ENCODE measurements at regions not wholly inside any gene's neighbourhood (a gene's known extent, or its start where the extent isn't known, plus 50 kb on each side); places are given as distances from the start of the nearest gene placed in this dataset.

DNA sequence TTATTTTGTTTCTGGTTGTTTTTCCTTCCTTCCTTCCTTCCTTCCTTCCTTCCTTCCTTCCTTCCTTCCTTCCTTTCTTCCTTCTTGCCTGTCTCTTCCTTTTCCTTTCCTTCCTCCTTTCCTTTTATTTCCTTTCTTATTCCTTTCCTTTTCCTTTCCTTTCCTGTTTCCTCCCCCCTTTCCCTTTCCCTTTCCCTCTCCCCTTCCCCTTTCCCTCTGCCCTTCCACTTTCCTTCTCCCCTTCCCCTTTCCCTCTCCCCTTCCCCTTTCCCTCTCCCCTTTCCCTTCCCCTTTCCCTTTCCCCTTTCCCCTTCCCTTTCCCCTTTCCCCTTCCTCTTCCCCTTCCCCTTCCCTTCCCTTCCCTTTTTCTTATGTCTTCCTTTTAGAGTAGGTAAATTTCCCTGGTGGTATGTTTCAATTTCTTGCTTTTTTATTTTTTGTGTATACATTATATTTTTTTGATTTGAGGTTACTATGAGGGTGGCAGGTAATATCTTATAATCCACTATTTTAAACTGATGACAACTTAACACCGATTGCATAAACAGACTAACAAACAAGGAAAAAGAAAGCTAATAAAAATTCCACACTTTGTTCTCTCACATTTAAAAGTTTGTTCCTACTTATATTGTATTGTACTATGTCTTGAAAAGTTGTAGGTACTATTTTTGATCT, 311.0 kb upstream of the FSHR start:
- FAIRE-seq (no peak), DNase-seq (ENCODE audit: insufficient read length) (no peak)
- TF ChIP-seq TAF1 (IDR thresholded peaks at IDR 0.05; ENCODE audit: borderline replicate concordance, low read depth, low read length), result no peak
- no peak for TF ChIP-seq POLR2A (IDR thresholded peaks at IDR 0.05; ENCODE audit: low read depth, low read length)
- no peak for TF ChIP-seq POLR2AphosphoS5 (IDR thresholded peaks at IDR 0.05; ENCODE audit: low read depth, low read length)

GRCh38 chr2:49459314-49459993, 305.1 kb upstream of the FSHR start:
- DNase-seq (ENCODE audit: insufficient read length) (no peak), FAIRE-seq (no peak)
- TF ChIP-seq TAF1 (IDR thresholded peaks at IDR 0.05; ENCODE audit: borderline replicate concordance, low read depth, low read length) (no peak), POLR2A (IDR thresholded peaks at IDR 0.05; ENCODE audit: low read depth, low read length) (no peak), POLR2AphosphoS5 (IDR thresholded peaks at IDR 0.05; ENCODE audit: low read depth, low read length) (no peak)

- DNase-seq (ENCODE audit: insufficient read length), result no peak
- no peak for TF ChIP-seq POLR2AphosphoS5 (IDR thresholded peaks at IDR 0.05; ENCODE audit: low read depth, low read length)
- no peak for TF ChIP-seq POLR2A (IDR thresholded peaks at IDR 0.05; ENCODE audit: low read depth, low read length)
- no peak for TF ChIP-seq TAF1 (IDR thresholded peaks at IDR 0.05; ENCODE audit: borderline replicate concordance, low read depth, low read length)
- FAIRE-seq, result no peak
Measured at GRCh38 chr2:49444005-49444404, 289.7 kb upstream of the FSHR start.

DNA sequence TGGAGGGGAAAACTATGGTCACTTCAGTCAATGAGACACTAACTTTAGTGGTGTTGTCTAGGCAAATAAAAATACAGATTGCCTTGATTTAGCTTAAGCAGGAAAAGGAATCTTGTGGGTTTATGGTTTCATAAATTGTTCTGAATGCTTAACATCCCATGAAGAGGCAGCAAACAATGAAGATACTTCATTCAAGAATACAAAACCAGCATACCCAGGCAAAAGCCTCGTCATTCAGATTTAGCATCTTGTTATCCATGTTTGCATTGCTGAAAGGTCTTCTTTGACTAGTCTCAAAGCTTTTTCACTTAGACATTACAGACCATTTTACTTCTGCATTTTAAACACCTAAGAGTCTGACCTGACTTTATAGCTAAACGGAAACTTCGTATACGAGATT, 272.7 kb upstream of the FSHR start:
- DNase-seq (ENCODE audit: insufficient read length) (no peak), FAIRE-seq (no peak)
- no peak for TF ChIP-seq POLR2A (IDR thresholded peaks at IDR 0.05; ENCODE audit: low read depth, low read length)
- no peak for TF ChIP-seq TAF1 (IDR thresholded peaks at IDR 0.05; ENCODE audit: borderline replicate concordance, low read depth, low read length)
- TF ChIP-seq POLR2AphosphoS5 (IDR thresholded peaks at IDR 0.05; ENCODE audit: low read depth, low read length), result no peak

DNA sequence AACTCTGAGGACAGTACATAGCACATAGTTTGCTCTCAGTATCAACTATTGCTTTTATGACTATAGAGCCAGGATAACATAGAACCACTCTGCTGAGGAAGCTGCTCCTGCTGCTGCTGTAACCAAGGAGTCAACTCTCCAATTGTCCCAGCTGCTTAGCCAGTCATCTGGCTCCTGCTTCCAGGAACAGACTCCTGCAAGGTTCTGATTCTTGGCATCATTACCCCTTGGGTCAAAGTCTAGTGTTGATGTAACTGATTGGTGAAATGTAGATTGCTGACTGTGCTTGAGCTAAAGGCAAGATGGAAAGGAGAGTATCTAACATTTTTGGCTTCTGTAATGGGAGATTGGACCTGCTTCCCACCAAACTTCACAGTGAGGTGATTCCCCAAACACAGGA, 261.9 kb upstream of the FSHR start:
- DNase-seq (ENCODE audit: insufficient read length) (no peak), FAIRE-seq (no peak)

GRCh38 chr2:49404108-49404507, 249.8 kb upstream of the FSHR start:
- FAIRE-seq (no peak), DNase-seq (ENCODE audit: insufficient read length) (no peak)
- TF ChIP-seq POLR2A (IDR thresholded peaks at IDR 0.05; ENCODE audit: low read depth, low read length) (no peak), POLR2AphosphoS5 (IDR thresholded peaks at IDR 0.05; ENCODE audit: low read depth, low read length) (no peak), TAF1 (IDR thresholded peaks at IDR 0.05; ENCODE audit: borderline replicate concordance, low read depth, low read length) (no peak)

More for the DNA sequence above, 261.9 kb upstream of the FSHR start:
- TF ChIP-seq TAF1 (IDR thresholded peaks at IDR 0.05; ENCODE audit: borderline replicate concordance, low read depth, low read length), result no peak

GRCh38 chr2:49403637-49404036, 249.3 kb upstream of the FSHR start:
- DNase-seq (ENCODE audit: insufficient read length), result no peak
- FAIRE-seq, result no peak
- no peak for TF ChIP-seq POLR2AphosphoS5 (IDR thresholded peaks at IDR 0.05; ENCODE audit: low read depth, low read length)
- TF ChIP-seq POLR2A (IDR thresholded peaks at IDR 0.05; ENCODE audit: low read depth, low read length), result no peak
- no peak for TF ChIP-seq TAF1 (IDR thresholded peaks at IDR 0.05; ENCODE audit: borderline replicate concordance, low read depth, low read length)

GRCh38 chr2:49379406-49379805, 225.1 kb upstream of the FSHR start:
- TF ChIP-seq TAF1 (IDR thresholded peaks at IDR 0.05; ENCODE audit: borderline replicate concordance, low read depth, low read length) (no peak), POLR2AphosphoS5 (IDR thresholded peaks at IDR 0.05; ENCODE audit: low read depth, low read length) (no peak), POLR2A (IDR thresholded peaks at IDR 0.05; ENCODE audit: low read depth, low read length) (no peak)
- DNase-seq (ENCODE audit: insufficient read length) (no peak), FAIRE-seq (no peak)

DNA sequence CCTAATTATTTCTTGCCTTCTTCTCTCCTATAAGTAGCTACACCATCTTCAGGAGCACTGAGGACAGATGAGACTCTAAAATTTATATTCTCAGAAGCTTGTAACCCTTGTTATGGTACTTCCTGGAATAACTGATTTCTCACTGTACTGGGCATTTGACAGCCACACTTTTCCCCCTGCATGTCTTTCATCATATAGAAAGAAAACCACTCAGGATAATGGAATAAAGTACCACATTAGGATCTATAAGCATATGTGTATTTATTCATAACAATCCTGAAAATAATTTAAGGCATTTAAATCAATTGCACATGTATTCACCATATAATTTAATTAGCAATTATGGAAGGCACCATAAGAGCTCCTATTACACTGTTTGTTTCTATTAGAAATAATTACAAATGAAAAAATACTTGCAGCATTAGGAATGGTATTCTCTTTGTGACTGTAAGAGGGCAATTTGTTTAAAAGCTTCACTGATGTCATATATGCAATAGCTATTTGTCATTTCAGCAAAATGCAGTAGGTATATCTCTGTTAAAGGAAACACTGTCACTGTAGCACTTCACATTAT, 216.9 kb upstream of the FSHR start:
- no peak for FAIRE-seq
- no peak for DNase-seq (ENCODE audit: insufficient read length)
- TF ChIP-seq POLR2AphosphoS5 (IDR thresholded peaks at IDR 0.05; ENCODE audit: low read depth, low read length) (no peak), POLR2A (IDR thresholded peaks at IDR 0.05; ENCODE audit: low read depth, low read length) (no peak), TAF1 (IDR thresholded peaks at IDR 0.05; ENCODE audit: borderline replicate concordance, low read depth, low read length) (no peak)

GRCh38 chr2:49369650-49370049, 215.3 kb upstream of the FSHR start:
- no peak for FAIRE-seq
- DNase-seq (ENCODE audit: insufficient read length), result no peak
- TF ChIP-seq POLR2A (IDR thresholded peaks at IDR 0.05; ENCODE audit: low read depth, low read length) (no peak), POLR2AphosphoS5 (IDR thresholded peaks at IDR 0.05; ENCODE audit: low read depth, low read length) (no peak), TAF1 (IDR thresholded peaks at IDR 0.05; ENCODE audit: borderline replicate concordance, low read depth, low read length) (no peak)

DNA sequence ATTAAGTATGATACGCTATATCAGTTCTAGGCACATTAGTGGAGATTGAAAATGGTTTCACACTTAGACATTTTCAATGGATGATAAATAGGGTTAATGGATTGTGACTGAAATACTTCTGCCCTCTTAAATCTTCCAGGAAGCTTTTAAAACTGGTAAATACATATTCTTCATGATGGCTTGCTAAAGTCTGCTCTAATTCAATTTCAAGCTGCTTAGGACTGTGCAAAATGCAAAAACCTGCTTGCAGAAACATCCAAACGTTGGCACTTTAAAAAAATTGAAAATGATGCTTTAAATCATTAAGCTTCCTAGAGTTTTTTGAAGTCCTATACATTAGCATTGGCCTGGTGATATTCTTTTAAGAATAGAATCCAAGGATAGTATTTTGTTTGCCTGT, 214.8 kb upstream of the FSHR start:
- no peak for TF ChIP-seq POLR2A (IDR thresholded peaks at IDR 0.05; ENCODE audit: low read depth, low read length)
- no peak for FAIRE-seq

DNA sequence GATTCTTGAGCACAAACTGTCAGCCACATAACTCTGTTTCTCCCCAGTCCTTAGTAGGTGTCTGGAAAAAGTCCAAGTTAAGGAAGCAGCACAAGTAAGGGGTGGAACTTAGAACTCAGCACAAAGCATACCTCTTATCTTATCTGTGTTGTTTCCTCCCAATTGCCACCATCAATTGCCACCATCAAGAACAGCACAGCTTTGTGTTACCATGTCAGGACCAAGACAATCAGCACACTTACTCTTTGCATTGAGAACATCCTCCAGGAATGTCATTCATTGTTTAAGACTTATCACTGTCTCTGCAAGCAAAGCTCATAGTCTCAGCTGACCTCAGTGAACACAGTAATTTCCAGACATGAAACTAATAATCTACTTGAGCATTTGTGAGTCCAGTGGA, 212.7 kb upstream of the FSHR start:
- no peak for DNase-seq (ENCODE audit: insufficient read length)
- no peak for FAIRE-seq
- TF ChIP-seq POLR2A (IDR thresholded peaks at IDR 0.05; ENCODE audit: low read depth, low read length) (no peak), POLR2AphosphoS5 (IDR thresholded peaks at IDR 0.05; ENCODE audit: low read depth, low read length) (no peak), TAF1 (IDR thresholded peaks at IDR 0.05; ENCODE audit: borderline replicate concordance, low read depth, low read length) (no peak)

More for the DNA sequence above, 214.8 kb upstream of the FSHR start:
- no peak for DNase-seq (ENCODE audit: insufficient read length)

Data from GM12892 (cell line).